Heart left ventricle (tissue), 16 donors: ENCODE measurements at regions not wholly inside any gene's neighbourhood (a gene's known extent, or its start where the extent isn't known, plus 50 kb on each side); places are given as distances from the start of the nearest gene placed in this dataset.

Experiments
- ATAC-seq, 4 donors: fragments of 200-7000 bp; cut with Tn5 transposase; one replicate each; pipeline ENCODE4 v1.9.1; 2020 to 2022; ENCODE audit warnings: moderate library complexity in 4 of 4, mild to moderate bottlenecking in 3 of 4, moderate number of reproducible peaks in 1 of 4
- DNase-seq, 5 donors: peaks; one replicate each; pipeline ENCODE4 v3.0.0-alpha.2; 2020
- H3K27ac ChIP-seq, 12 donors: fragments of 200-600 bp; sonication (generic) in 4 of 12; one replicate each; pipeline versions ENCODE4 v1.5.0 to v1.8.0; 2016 to 2022; ENCODE audit warnings: mild to moderate bottlenecking in 2 of 12
- H3K27me3 ChIP-seq, 9 donors: fragments of 200-600 bp; sonication (generic) in 2 of 9; one replicate each; pipeline versions ENCODE4 v1.5.1 to v1.8.0; 2016 to 2022; ENCODE audit warnings: mild to moderate bottlenecking in 3 of 9
- H3K36me3 ChIP-seq, 9 donors: fragments of 200-600 bp; sonication (generic) in 2 of 9; one replicate each; pipeline versions ENCODE4 v1.5.0 to v1.8.0; 2018 to 2022; ENCODE audit warnings: mild to moderate bottlenecking in 2 of 9
- H3K4me1 ChIP-seq, 12 donors: fragments of 200-600 bp; sonication (generic) in 4 of 12; one replicate each; pipeline versions ENCODE4 v1.5.0 to v1.8.0; 2016 to 2022; ENCODE audit warnings: mild to moderate bottlenecking in 3 of 12
- H3K4me3 ChIP-seq, 12 donors: fragments of 200-600 bp; sonication (generic) in 4 of 12; one replicate each; pipeline versions ENCODE4 v1.5.0 to v1.8.0; 2017 to 2022; ENCODE audit warnings: mild to moderate bottlenecking in 9 of 12, moderate library complexity in 4 of 12
- H3K9me3 ChIP-seq, 12 donors: fragments of 200-600 bp; sonication (generic) in 4 of 12; one replicate each; pipeline versions ENCODE4 v1.5.0 to v1.8.0; 2016 to 2022; ENCODE audit warnings: mild to moderate bottlenecking in 1 of 12
- POLR2A ChIP-seq, 2 donors: fragments of 450-650 bp; IDR thresholded peaks; one replicate each; pipeline ENCODE4 v1.6.1; 2017; ENCODE audit warnings: antibody characterized with exemption in 2 of 2, mild to moderate bottlenecking in 2 of 2, moderate library complexity in 2 of 2
- WGBS, 4 donors: extraction: QIAGEN DNeasy Blood & Tissue Kit in 2 of 4; methylation state at CpG; one replicate each; pipeline versions ENCODE4 v1.1.5 to v1.1.7; 2013 to 2018; 5-methylcytosine and 5-hydroxymethylcytosine counted together
- intact Hi-C, 10 donors: fragments of 100-400 bp; cut with DNase I; formaldehyde crosslinking; loops; one replicate each; pipeline versions ENCODE4 v1.11.1 to v1.14.2; 2022
- TF ChIP-seq, protein P1 (sequence below), 12 donors: fragments of 200-600 bp; sonication (generic) in 4 of 12; IDR thresholded peaks; one replicate each; pipeline versions ENCODE4 v1.5.0 to v1.8.0; 2018 to 2022; ENCODE audit warnings: antibody characterized with exemption in 12 of 12, mild to moderate bottlenecking in 5 of 12
- donor health status: ischemic (EF 13 %, LVEDD 7.1; RV severe dilation, severe dysfunction).
- donor health status: healthy with polysubstance abuse.
- donor health status: DM: no; HTN: yes; CAD: no.
- donor health status: DM: no; HTN: no; CAD: no.
- donor health status: ischemic (EF 25% LVEDD 6.9; RV normal size, moderate dysfunction).
- donor health status: ischemic (EF 25% LVEDD 5.7; RV mildly dilated, moderate dysfunction).
- donor health status: healthy.
- donor health status: DM: yes; HTN: yes; CAD: no.
- donor health status: ischemic (EF 35%, LVEDD 5.7; RV mildly dilated, moderate dysfunction).
- donor health status: nonischemic (EF 11% LVEDD 7.7; RV severe dilation, severe dysfunction).
- donor health status: DM: yes; HTN: yes; CAD: no.
- donor health status: PGD.
- donor health status: ischemic (EF 29% LVEDD 5.4; RV normal size, mild dysfunction).
- donor health status: nonischemic (EF 23%, LVEDD 6.1; RV moderate dilation, normal function).

DNA sequence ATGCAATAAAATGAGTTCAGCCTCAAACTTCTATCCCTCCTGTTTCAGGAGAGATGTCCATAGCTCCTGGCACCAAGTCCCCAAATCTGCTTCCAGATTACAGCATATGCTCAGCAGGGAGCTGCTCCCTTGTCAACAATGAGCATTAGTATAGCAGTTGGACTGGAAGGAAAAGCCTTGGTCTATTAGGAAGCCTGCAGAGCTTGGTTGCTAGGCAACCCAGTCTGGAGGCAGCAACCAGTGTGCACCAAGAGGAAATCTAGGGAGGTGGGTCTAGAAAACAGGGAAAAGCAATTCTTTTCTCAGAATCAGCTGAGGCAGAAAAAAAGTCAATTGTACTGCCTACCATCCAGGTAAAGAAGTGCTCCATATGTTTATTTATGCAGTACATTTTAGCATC is 229.5 kb upstream of the NMUR2 start:
- H3K27ac ChIP-seq, result no peak overlapping the region
- intact Hi-C loops, result no loop called here
- ATAC-seq (peak; percentile 45 to 83 (median 63)), DNase-seq (peak in 3 of 5 donors; percentile 23 to 46 (median 40))
- no peaks in the 10 kb centered on the region for H3K36me3 ChIP-seq
- TF ChIP-seq, protein P1, sequence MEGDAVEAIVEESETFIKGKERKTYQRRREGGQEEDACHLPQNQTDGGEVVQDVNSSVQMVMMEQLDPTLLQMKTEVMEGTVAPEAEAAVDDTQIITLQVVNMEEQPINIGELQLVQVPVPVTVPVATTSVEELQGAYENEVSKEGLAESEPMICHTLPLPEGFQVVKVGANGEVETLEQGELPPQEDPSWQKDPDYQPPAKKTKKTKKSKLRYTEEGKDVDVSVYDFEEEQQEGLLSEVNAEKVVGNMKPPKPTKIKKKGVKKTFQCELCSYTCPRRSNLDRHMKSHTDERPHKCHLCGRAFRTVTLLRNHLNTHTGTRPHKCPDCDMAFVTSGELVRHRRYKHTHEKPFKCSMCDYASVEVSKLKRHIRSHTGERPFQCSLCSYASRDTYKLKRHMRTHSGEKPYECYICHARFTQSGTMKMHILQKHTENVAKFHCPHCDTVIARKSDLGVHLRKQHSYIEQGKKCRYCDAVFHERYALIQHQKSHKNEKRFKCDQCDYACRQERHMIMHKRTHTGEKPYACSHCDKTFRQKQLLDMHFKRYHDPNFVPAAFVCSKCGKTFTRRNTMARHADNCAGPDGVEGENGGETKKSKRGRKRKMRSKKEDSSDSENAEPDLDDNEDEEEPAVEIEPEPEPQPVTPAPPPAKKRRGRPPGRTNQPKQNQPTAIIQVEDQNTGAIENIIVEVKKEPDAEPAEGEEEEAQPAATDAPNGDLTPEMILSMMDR (IDR thresholded peaks at IDR 0.05), result no peak
- TF ChIP-seq POLR2A (IDR thresholded peaks at IDR 0.05), result no peak
- H3K4me3 ChIP-seq, result no peak overlapping the region
- H3K9me3 ChIP-seq, result no peaks in the 10 kb centered on the region
- peaks cover 0 to 51% (median 28%) of the 10 kb centered on the region in 12 donors for H3K4me1 ChIP-seq
- H3K27me3 ChIP-seq, result no peaks in the 10 kb centered on the region

DNA sequence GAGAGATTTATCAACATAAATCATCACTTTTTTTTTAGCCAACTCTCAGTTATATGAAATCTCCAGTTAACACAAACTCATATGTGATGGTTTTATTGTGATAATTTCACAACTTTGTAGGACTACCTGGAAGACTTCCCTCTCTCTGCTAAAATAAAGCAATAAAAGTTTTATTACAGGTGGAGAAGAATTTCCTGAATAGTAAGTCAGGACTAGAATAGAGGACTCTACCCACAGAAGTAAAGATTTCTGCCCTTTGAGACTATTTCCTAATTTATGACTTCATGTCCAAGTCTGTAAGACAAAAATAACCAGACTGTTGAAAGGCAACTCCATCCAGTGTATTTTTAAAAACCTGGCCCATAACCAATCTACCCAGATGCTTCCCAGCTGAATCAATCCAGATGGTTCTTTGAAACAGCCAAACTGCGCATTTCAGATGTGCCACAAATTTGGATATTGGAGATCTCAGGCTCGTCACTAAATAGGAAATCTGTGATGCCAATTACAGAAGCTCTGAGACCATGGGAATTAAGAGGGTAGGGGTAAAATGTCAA is 234.0 kb upstream of the NMUR2 start:
- ATAC-seq, result peak; percentile 71 to 93 (median 87)
- WGBS, 4 donors, result 12 to 29% (median 14%) methylated on average over 2 of the region's 2 CpGs

DNA sequence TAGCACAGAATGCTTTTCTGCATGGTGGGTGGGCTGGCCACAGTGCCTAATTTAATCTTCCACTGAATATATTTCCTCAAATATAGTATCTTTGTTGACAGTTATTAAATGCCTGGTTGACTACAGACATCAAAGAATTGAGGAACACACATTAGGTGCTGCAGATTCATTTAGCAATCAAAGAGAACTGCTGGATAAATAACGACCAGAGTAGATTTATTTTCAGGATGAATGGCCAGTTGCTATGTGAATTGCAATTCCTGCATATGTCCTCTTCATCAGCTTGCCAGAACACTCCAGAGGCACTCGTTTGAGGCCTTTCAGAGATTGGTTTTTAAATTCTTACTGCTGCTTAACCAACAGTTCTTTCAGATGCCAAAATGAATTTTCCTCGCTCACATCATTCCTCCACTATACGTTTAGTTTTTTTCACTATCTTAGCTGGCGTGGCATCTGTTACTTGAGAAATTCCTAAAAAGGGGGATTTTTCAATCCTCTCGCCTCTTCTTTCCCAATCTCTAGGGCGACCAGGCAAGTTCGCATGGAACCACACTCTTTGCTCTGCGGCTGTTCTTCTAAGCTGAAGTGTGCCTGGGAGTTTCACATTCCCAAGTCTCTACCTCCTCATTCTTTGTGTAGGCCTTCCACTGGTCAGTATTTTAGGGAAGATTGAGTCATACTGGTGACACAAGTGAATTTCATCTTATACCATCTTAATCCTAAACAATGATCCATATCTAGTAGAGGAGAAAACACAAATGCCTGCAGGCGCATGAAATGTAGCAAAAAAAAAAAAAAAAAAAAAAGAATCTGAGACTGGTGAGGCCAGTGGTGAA is 237.1 kb upstream of the NMUR2 start:
- TF ChIP-seq POLR2A (IDR thresholded peaks at IDR 0.05), result no peak
- DNase-seq, result no peak
- intact Hi-C loops, result no loop called here

More for the DNA sequence above, 234.0 kb upstream of the NMUR2 start:
- H3K4me3 ChIP-seq, result no peak overlapping the region
- intact Hi-C loops, result no loop called here
- no peaks in the 10 kb centered on the region for H3K27me3 ChIP-seq
- peak in 2 of 5 donors; percentile 18 to 26 for DNase-seq
- TF ChIP-seq POLR2A (IDR thresholded peaks at IDR 0.05), result no peak
- TF ChIP-seq, protein P1 (IDR thresholded peaks at IDR 0.05), result no peak
- H3K36me3 ChIP-seq, result no peaks in the 10 kb centered on the region
- peaks cover 0 to 31% (median 12%) of the 10 kb centered on the region in 12 donors for H3K4me1 ChIP-seq
- peak overlapping the region in 3 of 12 donors; percentile 18 to 64 (median 48) for H3K27ac ChIP-seq
- no peaks in the 10 kb centered on the region for H3K9me3 ChIP-seq

DNA sequence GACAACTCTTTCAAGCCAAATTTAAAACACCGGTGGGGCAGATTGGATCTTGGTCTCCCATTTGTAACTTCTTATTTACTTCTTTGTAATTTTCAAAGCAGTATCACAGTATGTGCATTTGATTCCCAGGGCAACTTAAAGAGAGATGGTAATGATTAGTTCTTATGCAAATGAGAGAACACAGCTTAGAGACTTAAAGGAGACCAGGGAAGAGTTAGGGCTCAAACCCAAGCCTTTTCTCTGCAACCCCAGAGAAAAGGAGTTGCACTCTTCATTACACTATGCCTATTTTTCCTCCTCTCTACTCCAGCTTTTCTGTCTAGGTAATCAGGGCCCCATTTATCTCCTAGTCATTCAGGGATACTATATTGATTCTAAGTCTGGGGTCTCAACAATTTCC is 237.8 kb upstream of the NMUR2 start:
- no peaks in the 10 kb centered on the region for H3K9me3 ChIP-seq

More for the DNA sequence above, 237.1 kb upstream of the NMUR2 start:
- ATAC-seq, result no peak
- Histone ChIP-seq H3K27me3 (no peaks in the 10 kb centered on the region), H3K9me3 (no peaks in the 10 kb centered on the region), H3K27ac (no peak overlapping the region), H3K36me3 (no peaks in the 10 kb centered on the region), H3K4me1 (peaks cover 0 to 20% (median 6%) of the 10 kb centered on the region in 12 donors), H3K4me3 (no peak overlapping the region)
- 83 to 87% (median 85%) methylated on average over 10 of the region's 10 CpGs for WGBS, 4 donors

More for the DNA sequence above, 237.8 kb upstream of the NMUR2 start:
- Histone ChIP-seq H3K4me3 (no peak overlapping the region), H3K36me3 (no peaks in the 10 kb centered on the region), H3K27me3 (no peaks in the 10 kb centered on the region), H3K4me1 (peaks cover 0 to 20% (median 6%) of the 10 kb centered on the region in 12 donors), H3K27ac (no peak overlapping the region)
- no peak for DNase-seq
- 70 to 94% (median 81%) methylated on average over 1 of the region's 1 CpG for WGBS, 4 donors
- ATAC-seq, result no peak
- intact Hi-C loops, result no loop called here
- no peak for TF ChIP-seq POLR2A (IDR thresholded peaks at IDR 0.05)
- TF ChIP-seq, protein P1 (IDR thresholded peaks at IDR 0.05), result no peak
